ENCODE measurements at regions not wholly inside any gene's neighbourhood (a gene's known extent, or its start where the extent isn't known, plus 50 kb on each side); places are given as distances from the start of the nearest gene placed in this dataset.
"Not testable (repeated sequence)": the region's sequence is repeated elsewhere in the genome, so short reads cannot be mapped to it uniquely, and the experiment has no call there.

- no peak overlapping the region for H3K9ac ChIP-seq (ENCODE audit: low read length in 5 of 5)
- H3K9me3 ChIP-seq (ENCODE audit: control insufficient read depth in 5 of 5, low read length in 5 of 5), result no peaks in the 10 kb centered on the region
- H3K4me1 ChIP-seq (ENCODE audit: control insufficient read depth in 5 of 5, insufficient read depth in 5 of 5, low read length in 5 of 5), result peaks cover 0 to 7% (median 0%) of the 10 kb centered on the region in 5 donors
- no peak overlapping the region for H3K27ac ChIP-seq (ENCODE audit: low read depth, low read length)
- no peaks in the 10 kb centered on the region for H3K27me3 ChIP-seq (ENCODE audit: control insufficient read depth in 5 of 5, insufficient read depth in 4 of 5, low read length in 5 of 5)
- H3K4me3 ChIP-seq (ENCODE audit: low read depth in 1 of 5, low read length in 5 of 5), result no peak overlapping the region
- H3K36me3 ChIP-seq (ENCODE audit: control insufficient read depth in 5 of 5, insufficient read depth in 5 of 5, low read length in 5 of 5), result no peaks in the 10 kb centered on the region
Measured at GRCh38 chr6:22752522-22752921, 183.2 kb downstream of the HDGFL1 start.

DNA sequence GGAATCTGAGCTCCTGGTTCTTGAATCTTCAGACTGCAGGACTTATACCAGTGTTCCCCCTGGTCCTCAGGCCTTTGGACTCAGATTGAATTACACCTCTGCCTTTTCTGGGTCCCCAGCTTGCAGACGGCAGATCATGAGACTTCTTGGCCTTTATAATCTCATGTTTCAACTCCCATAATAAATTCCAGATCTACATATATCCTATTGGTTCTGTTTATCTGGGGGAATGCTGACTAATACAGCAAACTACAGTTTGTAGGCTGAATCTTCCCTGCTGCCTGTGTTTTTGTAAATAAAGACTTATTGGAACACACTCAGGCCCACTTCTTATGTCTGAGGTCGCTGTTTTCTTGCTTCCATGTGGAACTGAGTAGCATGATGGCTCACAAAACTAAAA is 184.7 kb downstream of the HDGFL1 start:
- Histone ChIP-seq H3K27me3 (ENCODE audit: control insufficient read depth in 5 of 5, insufficient read depth in 4 of 5, low read length in 5 of 5) (no peaks in the 10 kb centered on the region), H3K9ac (ENCODE audit: low read length in 5 of 5) (no peak overlapping the region), H3K4me3 (ENCODE audit: low read depth in 1 of 5, low read length in 5 of 5) (no peak overlapping the region), H3K4me1 (ENCODE audit: control insufficient read depth in 5 of 5, insufficient read depth in 5 of 5, low read length in 5 of 5) (peaks cover 0 to 7% (median 0%) of the 10 kb centered on the region in 5 donors), H3K36me3 (ENCODE audit: control insufficient read depth in 5 of 5, insufficient read depth in 5 of 5, low read length in 5 of 5) (no peaks in the 10 kb centered on the region), H3K9me3 (ENCODE audit: control insufficient read depth in 5 of 5, low read length in 5 of 5) (no peaks in the 10 kb centered on the region), H3K27ac (ENCODE audit: low read depth, low read length) (no peak overlapping the region)

- H3K9ac ChIP-seq (ENCODE audit: low read length in 5 of 5), result no peak overlapping the region
- peaks cover 0 to 7% (median 0%) of the 10 kb centered on the region in 5 donors for H3K4me1 ChIP-seq (ENCODE audit: control insufficient read depth in 5 of 5, insufficient read depth in 5 of 5, low read length in 5 of 5)
- H3K9me3 ChIP-seq (ENCODE audit: control insufficient read depth in 5 of 5, low read length in 5 of 5), result no peaks in the 10 kb centered on the region
- H3K4me3 ChIP-seq (ENCODE audit: low read depth in 1 of 5, low read length in 5 of 5), result no peak overlapping the region
- H3K27ac ChIP-seq (ENCODE audit: low read depth, low read length), result no peak overlapping the region
- no peaks in the 10 kb centered on the region for H3K36me3 ChIP-seq (ENCODE audit: control insufficient read depth in 5 of 5, insufficient read depth in 5 of 5, low read length in 5 of 5)
- no peaks in the 10 kb centered on the region for H3K27me3 ChIP-seq (ENCODE audit: control insufficient read depth in 5 of 5, insufficient read depth in 4 of 5, low read length in 5 of 5)
Measured at GRCh38 chr6:22755605-22756004, 186.2 kb downstream of the HDGFL1 start.

DNA sequence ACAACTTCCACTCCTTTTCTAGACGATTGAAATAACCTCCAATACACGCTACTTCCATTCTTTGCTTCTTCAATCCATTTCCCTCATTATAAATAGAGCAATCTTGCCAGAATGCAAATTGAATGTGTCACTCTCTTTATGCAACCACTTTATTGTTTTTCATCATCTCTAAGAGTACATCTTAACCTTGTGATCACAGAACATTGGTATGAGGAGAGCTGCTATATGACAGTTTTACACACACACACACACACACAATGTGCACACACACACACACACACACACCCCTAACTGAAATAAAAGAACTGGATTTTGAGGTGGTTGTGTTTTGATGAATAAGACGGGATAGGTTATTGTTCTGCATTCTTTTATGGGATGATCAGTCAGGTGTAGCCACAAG is 187.0 kb downstream of the HDGFL1 start:
- Histone ChIP-seq H3K9ac (ENCODE audit: low read length in 5 of 5) (no peak overlapping the region), H3K4me1 (ENCODE audit: control insufficient read depth in 5 of 5, insufficient read depth in 5 of 5, low read length in 5 of 5) (peaks cover 0 to 7% (median 0%) of the 10 kb centered on the region in 5 donors), H3K27ac (ENCODE audit: low read depth, low read length) (no peak overlapping the region), H3K9me3 (ENCODE audit: control insufficient read depth in 5 of 5, low read length in 5 of 5) (no peaks in the 10 kb centered on the region), H3K36me3 (ENCODE audit: control insufficient read depth in 5 of 5, insufficient read depth in 5 of 5, low read length in 5 of 5) (no peaks in the 10 kb centered on the region), H3K4me3 (ENCODE audit: low read depth in 1 of 5, low read length in 5 of 5) (no peak overlapping the region), H3K27me3 (ENCODE audit: control insufficient read depth in 5 of 5, insufficient read depth in 4 of 5, low read length in 5 of 5) (no peaks in the 10 kb centered on the region)

DNA sequence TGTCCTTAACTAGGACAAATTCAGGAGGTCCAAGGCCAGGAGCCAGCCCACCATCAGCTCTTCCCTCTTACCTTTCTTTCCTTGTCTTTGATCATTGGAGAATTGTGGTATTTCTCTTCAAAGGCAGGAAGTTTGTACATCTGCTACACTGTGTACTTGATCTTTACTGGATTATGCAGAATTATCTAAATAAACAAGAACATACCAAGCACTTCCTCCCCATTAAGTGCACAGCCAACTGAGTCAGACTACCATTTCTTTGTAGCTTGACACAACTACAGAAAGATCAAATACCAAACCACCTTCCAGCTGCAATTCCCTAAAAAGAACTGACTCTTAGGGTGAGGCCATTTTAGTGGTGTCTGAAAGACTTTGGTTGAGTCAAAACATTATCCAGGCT is 195.1 kb downstream of the HDGFL1 start:
- Histone ChIP-seq H3K36me3 (ENCODE audit: control insufficient read depth in 5 of 5, insufficient read depth in 5 of 5, low read length in 5 of 5) (no peaks in the 10 kb centered on the region), H3K4me3 (ENCODE audit: low read depth in 1 of 5, low read length in 5 of 5) (no peak overlapping the region), H3K9me3 (ENCODE audit: control insufficient read depth in 5 of 5, low read length in 5 of 5) (no peaks in the 10 kb centered on the region), H3K27me3 (ENCODE audit: control insufficient read depth in 5 of 5, insufficient read depth in 4 of 5, low read length in 5 of 5) (no peaks in the 10 kb centered on the region), H3K4me1 (ENCODE audit: control insufficient read depth in 5 of 5, insufficient read depth in 5 of 5, low read length in 5 of 5) (no peaks in the 10 kb centered on the region), H3K27ac (ENCODE audit: low read depth, low read length) (no peak overlapping the region), H3K9ac (ENCODE audit: low read length in 5 of 5) (no peak overlapping the region)

DNA sequence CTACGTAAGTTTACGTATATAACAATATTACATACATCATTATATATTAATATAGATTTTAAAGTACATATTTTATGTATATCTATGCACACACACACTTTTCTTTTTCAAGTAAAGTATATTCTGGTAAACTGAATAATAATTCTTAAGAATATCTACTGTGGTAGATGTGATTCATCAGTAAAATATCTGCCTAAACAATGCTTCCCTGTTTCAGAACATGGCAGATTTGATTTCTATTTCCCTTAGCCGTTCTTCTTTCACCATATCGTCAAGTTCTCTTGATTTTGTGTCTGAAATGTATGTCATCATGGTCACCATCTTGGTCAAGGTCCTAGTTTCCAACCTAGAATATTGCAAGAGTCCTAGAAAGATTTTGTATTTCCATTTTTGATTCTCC is 195.6 kb downstream of the HDGFL1 start:
- H3K4me3 ChIP-seq (ENCODE audit: low read depth in 1 of 5, low read length in 5 of 5), result no peak overlapping the region
- no peak overlapping the region for H3K9ac ChIP-seq (ENCODE audit: low read length in 5 of 5)
- H3K4me1 ChIP-seq (ENCODE audit: control insufficient read depth in 5 of 5, insufficient read depth in 5 of 5, low read length in 5 of 5), result no peaks in the 10 kb centered on the region
- H3K36me3 ChIP-seq (ENCODE audit: control insufficient read depth in 5 of 5, insufficient read depth in 5 of 5, low read length in 5 of 5), result no peaks in the 10 kb centered on the region
- H3K27ac ChIP-seq (ENCODE audit: low read depth, low read length), result no peak overlapping the region
- no peaks in the 10 kb centered on the region for H3K9me3 ChIP-seq (ENCODE audit: control insufficient read depth in 5 of 5, low read length in 5 of 5)
- no peaks in the 10 kb centered on the region for H3K27me3 ChIP-seq (ENCODE audit: control insufficient read depth in 5 of 5, insufficient read depth in 4 of 5, low read length in 5 of 5)

DNA sequence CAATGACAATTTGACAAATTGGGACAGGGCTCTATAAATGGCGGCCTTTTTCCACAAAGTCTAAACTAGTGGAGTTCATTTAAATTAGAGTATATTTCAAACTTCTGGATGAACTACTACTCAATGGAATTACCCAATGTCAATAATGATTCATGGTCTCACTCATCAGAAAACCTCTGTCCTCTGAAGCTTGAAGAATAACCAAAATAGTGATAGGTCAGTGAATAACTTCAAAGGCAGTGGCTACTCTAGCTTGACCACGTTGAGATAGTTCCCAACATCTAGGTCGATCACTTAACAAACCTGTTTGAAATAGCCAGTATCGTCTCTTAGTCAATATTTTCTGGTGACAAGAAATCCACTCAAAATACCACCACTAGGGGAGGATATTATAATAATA is 197.6 kb downstream of the HDGFL1 start:
- Histone ChIP-seq H3K4me1 (ENCODE audit: control insufficient read depth in 5 of 5, insufficient read depth in 5 of 5, low read length in 5 of 5) (no peaks in the 10 kb centered on the region), H3K27ac (ENCODE audit: low read depth, low read length) (no peak overlapping the region), H3K9ac (ENCODE audit: low read length in 5 of 5) (no peak overlapping the region), H3K27me3 (ENCODE audit: control insufficient read depth in 5 of 5, insufficient read depth in 4 of 5, low read length in 5 of 5) (no peaks in the 10 kb centered on the region), H3K4me3 (ENCODE audit: low read depth in 1 of 5, low read length in 5 of 5) (no peak overlapping the region), H3K36me3 (ENCODE audit: control insufficient read depth in 5 of 5, insufficient read depth in 5 of 5, low read length in 5 of 5) (no peaks in the 10 kb centered on the region), H3K9me3 (ENCODE audit: control insufficient read depth in 5 of 5, low read length in 5 of 5) (no peaks in the 10 kb centered on the region)

- no peaks in the 10 kb centered on the region for H3K36me3 ChIP-seq (ENCODE audit: control insufficient read depth in 5 of 5, insufficient read depth in 5 of 5, low read length in 5 of 5)
- no peak overlapping the region for H3K27ac ChIP-seq (ENCODE audit: low read depth, low read length)
- H3K4me3 ChIP-seq (ENCODE audit: low read depth in 1 of 5, low read length in 5 of 5), result no peak overlapping the region
- H3K9me3 ChIP-seq (ENCODE audit: control insufficient read depth in 5 of 5, low read length in 5 of 5), result no peaks in the 10 kb centered on the region
- no peak overlapping the region for H3K9ac ChIP-seq (ENCODE audit: low read length in 5 of 5)
- H3K27me3 ChIP-seq (ENCODE audit: control insufficient read depth in 5 of 5, insufficient read depth in 4 of 5, low read length in 5 of 5), result no peaks in the 10 kb centered on the region
- H3K4me1 ChIP-seq (ENCODE audit: control insufficient read depth in 5 of 5, insufficient read depth in 5 of 5, low read length in 5 of 5), result no peaks in the 10 kb centered on the region
Measured at GRCh38 chr6:22770054-22770453, 200.7 kb downstream of the HDGFL1 start.

DNA sequence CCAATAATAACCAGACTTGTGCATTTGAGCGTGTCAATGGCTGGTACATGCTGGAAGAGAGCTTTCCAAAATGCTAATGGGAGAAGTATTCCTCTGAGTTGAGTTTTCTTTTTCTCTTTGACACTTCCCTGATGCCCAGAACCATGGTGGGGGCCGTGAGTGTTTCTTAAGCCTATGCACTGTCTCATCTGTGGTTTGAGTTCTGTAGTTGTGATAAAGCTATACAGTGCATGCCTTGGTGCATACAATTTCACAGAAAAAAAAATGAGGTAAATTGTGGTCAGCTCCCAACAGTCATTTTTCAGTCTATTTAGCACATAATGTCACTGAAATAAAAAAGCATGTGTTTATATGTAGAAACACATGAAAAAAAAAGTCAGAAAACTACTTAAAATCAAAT is 204.8 kb downstream of the HDGFL1 start:
- H3K36me3 ChIP-seq (ENCODE audit: control insufficient read depth in 5 of 5, insufficient read depth in 5 of 5, low read length in 5 of 5), result no peaks in the 10 kb centered on the region
- no peak overlapping the region for H3K4me3 ChIP-seq (ENCODE audit: low read depth in 1 of 5, low read length in 5 of 5)
- peaks cover 8 to 21% (median 18%) of the 10 kb centered on the region in 5 donors for H3K9me3 ChIP-seq (ENCODE audit: control insufficient read depth in 5 of 5, low read length in 5 of 5)
- H3K27ac ChIP-seq (ENCODE audit: low read depth, low read length), result no peak overlapping the region
- H3K4me1 ChIP-seq (ENCODE audit: control insufficient read depth in 5 of 5, insufficient read depth in 5 of 5, low read length in 5 of 5), result no peaks in the 10 kb centered on the region
- H3K9ac ChIP-seq (ENCODE audit: low read length in 5 of 5), result no peak overlapping the region
- no peaks in the 10 kb centered on the region for H3K27me3 ChIP-seq (ENCODE audit: control insufficient read depth in 5 of 5, insufficient read depth in 4 of 5, low read length in 5 of 5)

- not testable (repeated sequence) for H3K27me3 ChIP-seq (ENCODE audit: control insufficient read depth in 5 of 5, insufficient read depth in 4 of 5, low read length in 5 of 5); H3K36me3 ChIP-seq (ENCODE audit: control insufficient read depth in 5 of 5, insufficient read depth in 5 of 5, low read length in 5 of 5); H3K4me1 ChIP-seq (ENCODE audit: control insufficient read depth in 5 of 5, insufficient read depth in 5 of 5, low read length in 5 of 5); H3K27ac ChIP-seq (ENCODE audit: low read depth, low read length); H3K9ac ChIP-seq (ENCODE audit: low read length in 5 of 5)
- H3K9me3 ChIP-seq (ENCODE audit: control insufficient read depth in 5 of 5, low read length in 5 of 5), result peaks cover 9 to 36% (median 24%) of the 10 kb centered on the region in 5 donors
- peak overlapping the region in 1 of 5 donors; percentile 9 for H3K4me3 ChIP-seq (ENCODE audit: low read depth in 1 of 5, low read length in 5 of 5)
Measured at GRCh38 chr6:22778438-22778837, 209.1 kb downstream of the HDGFL1 start.

GRCh38 chr6:22779062-22779461 is 209.7 kb downstream of the HDGFL1 start:
- Histone ChIP-seq H3K4me3 (ENCODE audit: low read depth in 1 of 5, low read length in 5 of 5) (peak overlapping the region in 1 of 5 donors; percentile 35), H3K27me3 (ENCODE audit: control insufficient read depth in 5 of 5, insufficient read depth in 4 of 5, low read length in 5 of 5) (no peaks in the 10 kb centered on the region), H3K27ac (ENCODE audit: low read depth, low read length) (no peak overlapping the region), H3K4me1 (ENCODE audit: control insufficient read depth in 5 of 5, insufficient read depth in 5 of 5, low read length in 5 of 5) (no peaks in the 10 kb centered on the region), H3K9me3 (ENCODE audit: control insufficient read depth in 5 of 5, low read length in 5 of 5) (peaks cover 9 to 36% (median 24%) of the 10 kb centered on the region in 5 donors), H3K36me3 (ENCODE audit: control insufficient read depth in 5 of 5, insufficient read depth in 5 of 5, low read length in 5 of 5) (no peaks in the 10 kb centered on the region), H3K9ac (ENCODE audit: low read length in 5 of 5) (no peak overlapping the region)

Data from subcutaneous abdominal adipose tissue (tissue), 5 donors.